Thymus (tissue), 11 donors: ENCODE measurements at regions not wholly inside any gene's neighbourhood (a gene's known extent, or its start where the extent isn't known, plus 50 kb on each side); places are given as distances from the start of the nearest gene placed in this dataset.

Source experiments
- DNase-seq, 9 donors: peaks; one replicate each; pipeline ENCODE4 v3.0.0-alpha.2; 2013; ENCODE audit warnings: low spot score in 9 of 9, low read depth in 6 of 9, missing footprints in 1 of 9
- H3K27ac ChIP-seq, 2 donors: one replicate each; pipeline ENCODE4 v1.5.1; 2013; ENCODE audit warnings: control low read depth in 1 of 2, low read depth in 1 of 2, low read length in 1 of 2, mild to moderate bottlenecking in 1 of 2, moderate library complexity in 1 of 2
- H3K27me3 ChIP-seq, 2 donors: one replicate each; pipeline ENCODE4 v1.5.1; 2013; ENCODE audit warnings: low read length in 1 of 2; ENCODE audit not compliant: control insufficient read depth in 2 of 2, insufficient read depth in 1 of 2
- H3K36me3 ChIP-seq, 2 donors: one replicate each; pipeline ENCODE4 v1.5.1; 2013; ENCODE audit warnings: low read length in 1 of 2, mild to moderate bottlenecking in 1 of 2, moderate library complexity in 1 of 2; ENCODE audit not compliant: control insufficient read depth in 2 of 2, insufficient read depth in 2 of 2
- H3K4me1 ChIP-seq, 2 donors: one replicate each; pipeline ENCODE4 v1.5.1; 2013; ENCODE audit warnings: low read length in 2 of 2; ENCODE audit not compliant: control insufficient read depth in 2 of 2, insufficient read depth in 2 of 2
- H3K4me3 ChIP-seq, 2 donors: one replicate each; pipeline ENCODE4 v1.5.1; 2013; ENCODE audit warnings: low read length in 2 of 2, control low read depth in 1 of 2, mild to moderate bottlenecking in 1 of 2
- H3K9me3 ChIP-seq, 2 donors: one replicate each; pipeline ENCODE4 v1.5.1; 2013; ENCODE audit warnings: low read length in 1 of 2, mild to moderate bottlenecking in 1 of 2; ENCODE audit not compliant: control insufficient read depth in 2 of 2, insufficient read depth in 1 of 2
- WGBS: extraction: QIAGEN DNeasy Blood & Tissue Kit; methylation state at CpG from one replicate; pipeline ENCODE4 v1.1.7; 2013; 5-methylcytosine and 5-hydroxymethylcytosine counted together
- donor health status: healthy.

GRCh38 chr3:78153973-78154372 lies 1114.1 kb downstream of the ROBO2 start:
- WGBS = 97% methylated on average over 4 of the region's 4 CpGs
- no peak overlapping the region for H3K27ac ChIP-seq
- no peaks in the 10 kb centered on the region for H3K4me1 ChIP-seq
- no peaks in the 10 kb centered on the region for H3K27me3 ChIP-seq
- peaks cover 1 to 11% of the 10 kb centered on the region in 2 donors for H3K9me3 ChIP-seq
- DNase-seq = no peak
- H3K4me3 ChIP-seq = no peak overlapping the region
- H3K36me3 ChIP-seq = no peaks in the 10 kb centered on the region

- no peaks in the 10 kb centered on the region for H3K4me1 ChIP-seq
- 89% methylated on average over 3 of the region's 3 CpGs for WGBS
- H3K9me3 ChIP-seq = peaks cover 1 to 11% of the 10 kb centered on the region in 2 donors
- no peaks in the 10 kb centered on the region for H3K27me3 ChIP-seq
- no peak overlapping the region for H3K27ac ChIP-seq
- H3K36me3 ChIP-seq = no peaks in the 10 kb centered on the region
- no peak for DNase-seq
- H3K4me3 ChIP-seq = no peak overlapping the region
These were observed 1114.8 kb downstream of the ROBO2 start for GRCh38 chr3:78154521-78155186.

GRCh38 chr3:78161736-78162135 lies 1121.8 kb downstream of the ROBO2 start:
- DNase-seq = no peak
- no peaks in the 10 kb centered on the region for H3K36me3 ChIP-seq
- no peak overlapping the region for H3K4me3 ChIP-seq
- H3K4me1 ChIP-seq = no peaks in the 10 kb centered on the region
- 96% methylated on average over 4 of the region's 4 CpGs for WGBS
- H3K27me3 ChIP-seq = no peaks in the 10 kb centered on the region
- no peaks in the 10 kb centered on the region for H3K9me3 ChIP-seq
- H3K27ac ChIP-seq = no peak overlapping the region

- H3K27ac ChIP-seq = no peak overlapping the region
- DNase-seq = no peak
These were observed 1123.5 kb downstream of the ROBO2 start for GRCh38 chr3:78163379-78163778.

GRCh38 chr3:78165876-78166275 lies 1126.0 kb downstream of the ROBO2 start:
- no peaks in the 10 kb centered on the region for H3K36me3 ChIP-seq
- no peak overlapping the region for H3K27ac ChIP-seq
- H3K9me3 ChIP-seq = no peaks in the 10 kb centered on the region
- no peaks in the 10 kb centered on the region for H3K4me1 ChIP-seq
- H3K27me3 ChIP-seq = no peaks in the 10 kb centered on the region
- H3K4me3 ChIP-seq = no peak overlapping the region
- no peak for DNase-seq

More at GRCh38 chr3:78163379-78163778, 1123.5 kb downstream of the ROBO2 start:
- H3K27me3 ChIP-seq = no peaks in the 10 kb centered on the region
- H3K4me3 ChIP-seq = no peak overlapping the region
- H3K4me1 ChIP-seq = no peaks in the 10 kb centered on the region
- no peaks in the 10 kb centered on the region for H3K36me3 ChIP-seq
- no peaks in the 10 kb centered on the region for H3K9me3 ChIP-seq

GRCh38 chr3:78174821-78175220 lies 1134.9 kb downstream of the ROBO2 start:
- Histone ChIP-seq H3K27ac (no peak overlapping the region), H3K9me3 (no peaks in the 10 kb centered on the region), H3K4me1 (no peaks in the 10 kb centered on the region), H3K4me3 (no peak overlapping the region), H3K27me3 (no peaks in the 10 kb centered on the region), H3K36me3 (no peaks in the 10 kb centered on the region)
- DNase-seq = no peak
- 87% methylated on average over 1 of the region's 1 CpG for WGBS

- no peak overlapping the region for H3K27ac ChIP-seq
- no peak overlapping the region for H3K4me3 ChIP-seq
- H3K4me1 ChIP-seq = no peaks in the 10 kb centered on the region
- no peaks in the 10 kb centered on the region for H3K9me3 ChIP-seq
- DNase-seq = no peak
- WGBS = 84% methylated on average over 4 of the region's 4 CpGs
- no peaks in the 10 kb centered on the region for H3K36me3 ChIP-seq
- no peaks in the 10 kb centered on the region for H3K27me3 ChIP-seq
These were observed 1137.0 kb downstream of the ROBO2 start for GRCh38 chr3:78176869-78177268.

GRCh38 chr3:78177780-78178179 lies 1137.9 kb downstream of the ROBO2 start:
- Histone ChIP-seq H3K27me3 (no peaks in the 10 kb centered on the region), H3K36me3 (no peaks in the 10 kb centered on the region), H3K9me3 (no peaks in the 10 kb centered on the region), H3K27ac (no peak overlapping the region), H3K4me3 (no peak overlapping the region), H3K4me1 (no peaks in the 10 kb centered on the region)
- DNase-seq = no peak
- WGBS = 88% methylated on average over 2 of the region's 2 CpGs

- Histone ChIP-seq H3K4me3 (no peak overlapping the region), H3K4me1 (no peaks in the 10 kb centered on the region), H3K27ac (no peak overlapping the region), H3K9me3 (no peaks in the 10 kb centered on the region), H3K27me3 (no peaks in the 10 kb centered on the region), H3K36me3 (no peaks in the 10 kb centered on the region)
- DNase-seq = no peak
These were observed 1138.3 kb downstream of the ROBO2 start for GRCh38 chr3:78178209-78178608.
